ENCODE measurements at regions not wholly inside any gene's neighbourhood (a gene's known extent, or its start where the extent isn't known, plus 50 kb on each side); places are given as distances from the start of the nearest gene placed in this dataset.

- no peak for DNase-seq (ENCODE audit: low spot score)
These were observed 357.5 kb upstream of the ETAA1 start for GRCh38 chr2:67039517-67040103.

GRCh38 chr2:67041051-67041450 is 356.1 kb upstream of the ETAA1 start:
- no peak for DNase-seq (ENCODE audit: low spot score)

- DNase-seq (ENCODE audit: low spot score), result no peak
These were observed 353.2 kb upstream of the ETAA1 start for GRCh38 chr2:67043781-67044478.

- no peak for DNase-seq (ENCODE audit: low spot score)
These were observed 350.5 kb upstream of the ETAA1 start for GRCh38 chr2:67046591-67046990.

GRCh38 chr2:67048314-67048713 is 348.8 kb upstream of the ETAA1 start:
- no peak for DNase-seq (ENCODE audit: low spot score)

GRCh38 chr2:67050622-67051021 is 346.5 kb upstream of the ETAA1 start:
- no peak for DNase-seq (ENCODE audit: low spot score)

- no peak for DNase-seq (ENCODE audit: low spot score)
These were observed 342.4 kb upstream of the ETAA1 start for GRCh38 chr2:67054728-67055127.

- DNase-seq (ENCODE audit: low spot score), result no peak
These were observed 341.5 kb upstream of the ETAA1 start for GRCh38 chr2:67055387-67056304.

- no peak for DNase-seq (ENCODE audit: low spot score)
These were observed 340.0 kb upstream of the ETAA1 start for GRCh38 chr2:67057123-67057522.

- no peak for DNase-seq (ENCODE audit: low spot score)
These were observed 339.0 kb upstream of the ETAA1 start for GRCh38 chr2:67057901-67058703.

- DNase-seq (ENCODE audit: low spot score), result no peak
These were observed 332.1 kb upstream of the ETAA1 start for GRCh38 chr2:67065046-67065445.

- no peak for DNase-seq (ENCODE audit: low spot score)
These were observed 330.4 kb upstream of the ETAA1 start for GRCh38 chr2:67066782-67067181.

GRCh38 chr2:67067656-67068055 is 329.5 kb upstream of the ETAA1 start:
- DNase-seq (ENCODE audit: low spot score), result no peak

- no peak for DNase-seq (ENCODE audit: low spot score)
These were observed 326.3 kb upstream of the ETAA1 start for GRCh38 chr2:67070826-67071225.

GRCh38 chr2:67075056-67075455 is 322.1 kb upstream of the ETAA1 start:
- no peak for DNase-seq (ENCODE audit: low spot score)

GRCh38 chr2:67075530-67076238 is 321.4 kb upstream of the ETAA1 start:
- no peak for DNase-seq (ENCODE audit: low spot score)

- no peak for DNase-seq (ENCODE audit: low spot score)
These were observed 320.9 kb upstream of the ETAA1 start for GRCh38 chr2:67076239-67076624.

GRCh38 chr2:67079729-67080128 is 317.4 kb upstream of the ETAA1 start:
- no peak for DNase-seq (ENCODE audit: low spot score)

GRCh38 chr2:67082813-67083212 is 314.3 kb upstream of the ETAA1 start:
- DNase-seq (ENCODE audit: low spot score), result no peak

- no peak for DNase-seq (ENCODE audit: low spot score)
These were observed 313.2 kb upstream of the ETAA1 start for GRCh38 chr2:67083951-67084350.

- DNase-seq (ENCODE audit: low spot score), result no peak
These were observed 312.0 kb upstream of the ETAA1 start for GRCh38 chr2:67085146-67085545.

Measured in ureter (tissue), 1 donor.